ENCODE measurements at regions not wholly inside any gene's neighbourhood (a gene's known extent, or its start where the extent isn't known, plus 50 kb on each side); places are given as distances from the start of the nearest gene placed in this dataset.
"Not testable (repeated sequence)": the region's sequence is repeated elsewhere in the genome, so short reads cannot be mapped to it uniquely, and the experiment has no call there.

- H3K4me3 ChIP-seq (ENCODE audit: low read depth, low read length): no peak overlapping the region
- no peak for TF ChIP-seq CTCF (IDR thresholded peaks at IDR 0.05; ENCODE audit: low read depth, low read length, missing control alignments)
- no peak for DNase-seq (ENCODE audit: low read depth)
Measured at GRCh38 chr5:17070647-17071046, 134.6 kb upstream of the MYO10 start.

GRCh38 chr5:17075236-17075635 lies 139.1 kb upstream of the MYO10 start:
- TF ChIP-seq CTCF (IDR thresholded peaks at IDR 0.05; ENCODE audit: low read depth, low read length, missing control alignments): no peak
- H3K4me3 ChIP-seq (ENCODE audit: low read depth, low read length): no peak overlapping the region
- DNase-seq (ENCODE audit: low read depth): no peak

GRCh38 chr5:17076272-17076671 lies 140.2 kb upstream of the MYO10 start:
- no peak for TF ChIP-seq CTCF (IDR thresholded peaks at IDR 0.05; ENCODE audit: low read depth, low read length, missing control alignments)

GRCh38 chr5:17077440-17078233 lies 139.8 kb upstream of the BASP1 start:
- no peak for DNase-seq (ENCODE audit: low read depth)
- H3K4me3 ChIP-seq (ENCODE audit: low read depth, low read length): no peak overlapping the region
- no peak for TF ChIP-seq CTCF (IDR thresholded peaks at IDR 0.05; ENCODE audit: low read depth, low read length, missing control alignments)

More at GRCh38 chr5:17076272-17076671, 140.2 kb upstream of the MYO10 start:
- DNase-seq (ENCODE audit: low read depth): no peak
- H3K4me3 ChIP-seq (ENCODE audit: low read depth, low read length): no peak overlapping the region

- no peak for DNase-seq (ENCODE audit: low read depth)
- H3K4me3 ChIP-seq (ENCODE audit: low read depth, low read length): no peak overlapping the region
- no peak for TF ChIP-seq CTCF (IDR thresholded peaks at IDR 0.05; ENCODE audit: low read depth, low read length, missing control alignments)
Measured at GRCh38 chr5:17079562-17079961, 137.9 kb upstream of the BASP1 start.

- DNase-seq (ENCODE audit: low read depth): no peak
- no peak overlapping the region for H3K4me3 ChIP-seq (ENCODE audit: low read depth, low read length)
- TF ChIP-seq CTCF (IDR thresholded peaks at IDR 0.05; ENCODE audit: low read depth, low read length, missing control alignments): no peak
Measured at GRCh38 chr5:17080361-17080760, 137.1 kb upstream of the BASP1 start.

GRCh38 chr5:17081142-17081541 lies 136.3 kb upstream of the BASP1 start:
- no peak for TF ChIP-seq CTCF (IDR thresholded peaks at IDR 0.05; ENCODE audit: low read depth, low read length, missing control alignments)
- no peak for DNase-seq (ENCODE audit: low read depth)
- no peak overlapping the region for H3K4me3 ChIP-seq (ENCODE audit: low read depth, low read length)

GRCh38 chr5:17083276-17083675 lies 134.2 kb upstream of the BASP1 start:
- not testable (repeated sequence) for H3K4me3 ChIP-seq (ENCODE audit: low read depth, low read length); DNase-seq (ENCODE audit: low read depth)

Measured in GM12864 (cell line).